ENCODE measurements at regions not wholly inside any gene's neighbourhood (a gene's known extent, or its start where the extent isn't known, plus 50 kb on each side); places are given as distances from the start of the nearest gene placed in this dataset.

GRCh38 chr4:22906045-22906444, 213.3 kb downstream of the GBA3 start:
- TF ChIP-seq MYNN (IDR thresholded peaks at IDR 0.05) (no peak), MYNN (CRISPR knock-in tag; IDR thresholded peaks at IDR 0.05) (no peak), EZH2 (IDR thresholded peaks at IDR 0.05; ENCODE audit: borderline replicate concordance, low read depth, low read length) (no peak)

All from K562 (cell line).